ENCODE measurements at regions not wholly inside any gene's neighbourhood (a gene's known extent, or its start where the extent isn't known, plus 50 kb on each side); places are given as distances from the start of the nearest gene placed in this dataset.

- H3K36me3 ChIP-seq (ENCODE audit: control insufficient read depth, insufficient read depth, low read length) = no peaks in the 10 kb centered on the region
- 0 out of 2 replicates have a peak, but pooled peaks cover 2% of the 10 kb centered on the region for H3K4me1 ChIP-seq (ENCODE audit: control insufficient read depth, insufficient read depth, low read length)
- no peak overlapping the region for H3K4me3 ChIP-seq (ENCODE audit: low read length)
- no peaks in the 10 kb centered on the region for H3K9me3 ChIP-seq (ENCODE audit: control insufficient read depth, insufficient read depth, low read length)
- no peak for DNase-seq (ENCODE audit: low read depth, low spot score)
- WGBS (ENCODE audit: insufficient coverage, insufficient read length) = 100% methylated on average over 1 of the region's 3 CpGs
- no peaks in the 10 kb centered on the region for H3K27me3 ChIP-seq (ENCODE audit: control insufficient read depth, insufficient read depth, low read length)
- no peak overlapping the region for H3K27ac ChIP-seq (ENCODE audit: low read length)
Observed at GRCh38 chr4:71201817-71202576, 136.8 kb upstream of the SLC4A4 start.

GRCh38 chr4:71202705-71203104 is 136.1 kb upstream of the SLC4A4 start:
- no peak for DNase-seq (ENCODE audit: low read depth, low spot score)
- Histone ChIP-seq H3K36me3 (ENCODE audit: control insufficient read depth, insufficient read depth, low read length) (no peaks in the 10 kb centered on the region), H3K4me1 (ENCODE audit: control insufficient read depth, insufficient read depth, low read length) (0 out of 2 replicates have a peak, but pooled peaks cover 2% of the 10 kb centered on the region), H3K9me3 (ENCODE audit: control insufficient read depth, insufficient read depth, low read length) (no peaks in the 10 kb centered on the region), H3K4me3 (ENCODE audit: low read length) (no peak overlapping the region), H3K27me3 (ENCODE audit: control insufficient read depth, insufficient read depth, low read length) (no peaks in the 10 kb centered on the region), H3K27ac (ENCODE audit: low read length) (no peak overlapping the region)
- WGBS (ENCODE audit: insufficient coverage, insufficient read length) = 100% methylated on average over 1 of the region's 2 CpGs

- H3K4me3 ChIP-seq (ENCODE audit: low read length) = no peak overlapping the region
- 0 out of 2 replicates have a peak, but pooled peaks cover 2% of the 10 kb centered on the region for H3K4me1 ChIP-seq (ENCODE audit: control insufficient read depth, insufficient read depth, low read length)
- H3K27ac ChIP-seq (ENCODE audit: low read length) = no peak overlapping the region
- no CpG with 5 or more reads among the region's 2 CpGs for WGBS (ENCODE audit: insufficient coverage, insufficient read length)
- H3K36me3 ChIP-seq (ENCODE audit: control insufficient read depth, insufficient read depth, low read length) = no peaks in the 10 kb centered on the region
- DNase-seq (ENCODE audit: low read depth, low spot score) = no peak
- H3K9me3 ChIP-seq (ENCODE audit: control insufficient read depth, insufficient read depth, low read length) = no peaks in the 10 kb centered on the region
- H3K27me3 ChIP-seq (ENCODE audit: control insufficient read depth, insufficient read depth, low read length) = no peaks in the 10 kb centered on the region
Observed at GRCh38 chr4:71204056-71204455, 134.8 kb upstream of the SLC4A4 start.

GRCh38 chr4:71206763-71207162 is 132.1 kb upstream of the SLC4A4 start:
- Histone ChIP-seq H3K4me1 (ENCODE audit: control insufficient read depth, insufficient read depth, low read length) (0 out of 2 replicates have a peak, but pooled peaks cover 2% of the 10 kb centered on the region), H3K9me3 (ENCODE audit: control insufficient read depth, insufficient read depth, low read length) (no peaks in the 10 kb centered on the region), H3K36me3 (ENCODE audit: control insufficient read depth, insufficient read depth, low read length) (no peaks in the 10 kb centered on the region), H3K27ac (ENCODE audit: low read length) (no peak overlapping the region), H3K27me3 (ENCODE audit: control insufficient read depth, insufficient read depth, low read length) (no peaks in the 10 kb centered on the region), H3K4me3 (ENCODE audit: low read length) (no peak overlapping the region)
- no peak for DNase-seq (ENCODE audit: low read depth, low spot score)
- WGBS (ENCODE audit: insufficient coverage, insufficient read length) = no CpG with 5 or more reads among the region's 3 CpGs

GRCh38 chr4:71209161-71209560 is 129.7 kb upstream of the SLC4A4 start:
- no peaks in the 10 kb centered on the region for H3K9me3 ChIP-seq (ENCODE audit: control insufficient read depth, insufficient read depth, low read length)
- DNase-seq (ENCODE audit: low read depth, low spot score) = no peak
- no peak overlapping the region for H3K27ac ChIP-seq (ENCODE audit: low read length)

GRCh38 chr4:71210823-71211222 is 128.0 kb upstream of the SLC4A4 start:
- no peaks in the 10 kb centered on the region for H3K36me3 ChIP-seq (ENCODE audit: control insufficient read depth, insufficient read depth, low read length)
- H3K9me3 ChIP-seq (ENCODE audit: control insufficient read depth, insufficient read depth, low read length) = no peaks in the 10 kb centered on the region
- H3K4me3 ChIP-seq (ENCODE audit: low read length) = no peak overlapping the region
- no CpG with 5 or more reads among the region's 3 CpGs for WGBS (ENCODE audit: insufficient coverage, insufficient read length)
- no peak for DNase-seq (ENCODE audit: low read depth, low spot score)
- no peaks in the 10 kb centered on the region for H3K27me3 ChIP-seq (ENCODE audit: control insufficient read depth, insufficient read depth, low read length)
- H3K27ac ChIP-seq (ENCODE audit: low read length) = no peak overlapping the region
- H3K4me1 ChIP-seq (ENCODE audit: control insufficient read depth, insufficient read depth, low read length) = no peaks in the 10 kb centered on the region

More at GRCh38 chr4:71209161-71209560, 129.7 kb upstream of the SLC4A4 start:
- Histone ChIP-seq H3K4me3 (ENCODE audit: low read length) (no peak overlapping the region), H3K27me3 (ENCODE audit: control insufficient read depth, insufficient read depth, low read length) (no peaks in the 10 kb centered on the region), H3K36me3 (ENCODE audit: control insufficient read depth, insufficient read depth, low read length) (no peaks in the 10 kb centered on the region), H3K4me1 (ENCODE audit: control insufficient read depth, insufficient read depth, low read length) (0 out of 2 replicates have a peak, but pooled peaks cover 2% of the 10 kb centered on the region)

- DNase-seq (ENCODE audit: low read depth, low spot score) = no peak
- H3K36me3 ChIP-seq (ENCODE audit: control insufficient read depth, insufficient read depth, low read length) = no peaks in the 10 kb centered on the region
- H3K27me3 ChIP-seq (ENCODE audit: control insufficient read depth, insufficient read depth, low read length) = no peaks in the 10 kb centered on the region
- H3K27ac ChIP-seq (ENCODE audit: low read length) = no peak overlapping the region
- no peaks in the 10 kb centered on the region for H3K4me1 ChIP-seq (ENCODE audit: control insufficient read depth, insufficient read depth, low read length)
- H3K4me3 ChIP-seq (ENCODE audit: low read length) = no peak overlapping the region
- H3K9me3 ChIP-seq (ENCODE audit: control insufficient read depth, insufficient read depth, low read length) = no peaks in the 10 kb centered on the region
- whole genome bisulfite sequencing (ENCODE audit: insufficient coverage, insufficient read length) = no CpG with 5 or more reads among the region's 3 CpGs
Observed at GRCh38 chr4:71211748-71212147, 127.1 kb upstream of the SLC4A4 start.

GRCh38 chr4:71212216-71212615 is 126.6 kb upstream of the SLC4A4 start:
- Histone ChIP-seq H3K36me3 (ENCODE audit: control insufficient read depth, insufficient read depth, low read length) (no peaks in the 10 kb centered on the region), H3K4me1 (ENCODE audit: control insufficient read depth, insufficient read depth, low read length) (no peaks in the 10 kb centered on the region), H3K27me3 (ENCODE audit: control insufficient read depth, insufficient read depth, low read length) (no peaks in the 10 kb centered on the region), H3K9me3 (ENCODE audit: control insufficient read depth, insufficient read depth, low read length) (no peaks in the 10 kb centered on the region), H3K27ac (ENCODE audit: low read length) (no peak overlapping the region), H3K4me3 (ENCODE audit: low read length) (no peak overlapping the region)
- no peak for DNase-seq (ENCODE audit: low read depth, low spot score)
- no CpG with 5 or more reads among the region's 1 CpG for WGBS (ENCODE audit: insufficient coverage, insufficient read length)

GRCh38 chr4:71214578-71214977 is 124.2 kb upstream of the SLC4A4 start:
- Histone ChIP-seq H3K4me3 (ENCODE audit: low read length) (no peak overlapping the region), H3K4me1 (ENCODE audit: control insufficient read depth, insufficient read depth, low read length) (no peaks in the 10 kb centered on the region), H3K36me3 (ENCODE audit: control insufficient read depth, insufficient read depth, low read length) (no peaks in the 10 kb centered on the region), H3K9me3 (ENCODE audit: control insufficient read depth, insufficient read depth, low read length) (no peaks in the 10 kb centered on the region), H3K27ac (ENCODE audit: low read length) (no peak overlapping the region), H3K27me3 (ENCODE audit: control insufficient read depth, insufficient read depth, low read length) (no peaks in the 10 kb centered on the region)
- DNase-seq (ENCODE audit: low read depth, low spot score) = no peak

- Histone ChIP-seq H3K4me1 (ENCODE audit: control insufficient read depth, insufficient read depth, low read length) (no peaks in the 10 kb centered on the region), H3K27me3 (ENCODE audit: control insufficient read depth, insufficient read depth, low read length) (no peaks in the 10 kb centered on the region), H3K36me3 (ENCODE audit: control insufficient read depth, insufficient read depth, low read length) (no peaks in the 10 kb centered on the region), H3K27ac (ENCODE audit: low read length) (no peak overlapping the region), H3K4me3 (ENCODE audit: low read length) (no peak overlapping the region), H3K9me3 (ENCODE audit: control insufficient read depth, insufficient read depth, low read length) (no peaks in the 10 kb centered on the region)
- WGBS (ENCODE audit: insufficient coverage, insufficient read length) = no CpG with 5 or more reads among the region's 5 CpGs
- no peak for DNase-seq (ENCODE audit: low read depth, low spot score)
Observed at GRCh38 chr4:71216316-71216959, 122.4 kb upstream of the SLC4A4 start.

GRCh38 chr4:71217688-71218087 is 121.1 kb upstream of the SLC4A4 start:
- Histone ChIP-seq H3K9me3 (ENCODE audit: control insufficient read depth, insufficient read depth, low read length) (no peaks in the 10 kb centered on the region), H3K27me3 (ENCODE audit: control insufficient read depth, insufficient read depth, low read length) (no peaks in the 10 kb centered on the region), H3K27ac (ENCODE audit: low read length) (no peak overlapping the region), H3K4me1 (ENCODE audit: control insufficient read depth, insufficient read depth, low read length) (no peaks in the 10 kb centered on the region), H3K4me3 (ENCODE audit: low read length) (no peak overlapping the region), H3K36me3 (ENCODE audit: control insufficient read depth, insufficient read depth, low read length) (no peaks in the 10 kb centered on the region)
- no peak for DNase-seq (ENCODE audit: low read depth, low spot score)
